SK-N-SH (cell line): ENCODE measurements at regions not wholly inside any gene's neighbourhood (a gene's known extent, or its start where the extent isn't known, plus 50 kb on each side); places are given as distances from the start of the nearest gene placed in this dataset.

Source experiments
- CTCF ChIA-PET: fragments of 300-600, 350-600 bp; formaldehyde crosslinking; extraction: SDS; loops from one replicate; lab custom pipeline; 2021; lab: Yijun Ruan, JAX
- POLR2A ChIA-PET: fragments of 350-600 bp; sonication (Branson Sonifier 250); formaldehyde crosslinking; extraction: SDS; loops from one replicate; lab custom pipeline; 2020; ENCODE audit warnings: antibody characterized with exemption, inconsistent platforms; lab: Yijun Ruan, JAX
- DNase-seq: peaks from one replicate; pipeline ENCODE4 v3.0.0; 2012
- H2AFZ ChIP-seq: fragments of 200-600 bp; sonication (generic); 2 replicates; pipeline ENCODE4 v1.8.1; 2016; ENCODE audit warnings: antibody characterized with exemption, mild to moderate bottlenecking, low read depth
- H3F3A ChIP-seq: fragments of 200-600 bp; sonication (generic); replicated peaks from 2 replicates; pipeline ENCODE3; 2016; ENCODE audit warnings: antibody characterized with exemption, mild to moderate bottlenecking; ENCODE audit not compliant: insufficient read depth
- H3K27ac ChIP-seq, 2 experiments: fragments of 200-500 bp in 1 of 2; fragments of 200-600 bp in 1 of 2; sonication (Bioruptor generic) in 1 of 2; sonication (generic), shearing (Covaris generic) in 1 of 2; 2 replicates each; pipeline versions ENCODE4 v1.5.1 to v1.6.1; 2014 to 2016; ENCODE audit warnings: low read depth in 2 of 2, inconsistent platforms in 1 of 2, low read length in 1 of 2, mild to moderate bottlenecking in 1 of 2, mixed read lengths in 1 of 2
- H3K27me3 ChIP-seq: fragments of 200-600 bp; sonication (generic), shearing (Covaris generic); 2 replicates; pipeline ENCODE4 v1.6.1; 2016; ENCODE audit warnings: mixed run types; ENCODE audit not compliant: insufficient read depth
- H3K36me3 ChIP-seq, 2 experiments: fragments of 200-500 bp in 1 of 2; fragments of 200-600 bp in 1 of 2; sonication (Bioruptor generic) in 1 of 2; sonication (generic) in 1 of 2; replicated peaks in 1 of 2; 2 replicates each; pipeline versions ENCODE3 to v1.5.1; 2014 to 2016; ENCODE audit warnings: low read length in 1 of 2, mild to moderate bottlenecking in 1 of 2; ENCODE audit not compliant: insufficient read depth in 2 of 2, control insufficient read depth in 1 of 2
- H3K4me1 ChIP-seq, 2 experiments: fragments of 200-500 bp in 1 of 2; fragments of 200-600 bp in 1 of 2; sonication (Bioruptor generic) in 1 of 2; sonication (generic), shearing (Covaris generic) in 1 of 2; 2 replicates each; pipeline versions ENCODE4 v1.5.1 to v1.6.1; 2014 to 2016; ENCODE audit warnings: low read depth in 1 of 2, low read length in 1 of 2, mixed run types in 1 of 2; ENCODE audit not compliant: insufficient read depth in 2 of 2, control insufficient read depth in 1 of 2
- H3K4me2 ChIP-seq: fragments of 200-600 bp; sonication (generic), shearing (Covaris generic); 2 replicates; pipeline ENCODE4 v1.6.1; 2017; ENCODE audit warnings: mixed run types
- H3K4me3 ChIP-seq, 2 experiments: fragments of 200-500 bp in 1 of 2; fragments of 200-600 bp in 1 of 2; sonication (Bioruptor generic) in 1 of 2; sonication (generic), shearing (Covaris generic) in 1 of 2; 2 replicates each; pipeline versions ENCODE4 v1.5.1 to v1.8.1; 2014 to 2016; ENCODE audit warnings: low read depth in 2 of 2, inconsistent platforms in 1 of 2, low read length in 1 of 2, mild to moderate bottlenecking in 1 of 2, mixed read lengths in 1 of 2, moderate library complexity in 1 of 2
- H3K79me2 ChIP-seq: fragments of 200-600 bp; sonication (generic); 2 replicates; pipeline ENCODE4 v1.8.1; 2017; ENCODE audit warnings: mild to moderate bottlenecking; ENCODE audit not compliant: insufficient read depth
- H3K9ac ChIP-seq: fragments of 200-600 bp; sonication (generic); 2 replicates; pipeline ENCODE4 v1.6.1; 2017; ENCODE audit warnings: mixed run types
- H3K9me2 ChIP-seq: fragments of 200-600 bp; sonication (generic); 2 replicates; pipeline ENCODE4 v1.6.1; 2017; ENCODE audit warnings: mixed run types
- H3K9me3 ChIP-seq: fragments of 200-600 bp; sonication (generic); 2 replicates; pipeline ENCODE4 v1.6.1; 2017; ENCODE audit warnings: mixed run types, mild to moderate bottlenecking, moderate library complexity
- H4K20me1 ChIP-seq: fragments of 200-600 bp; sonication (generic); 2 replicates; pipeline ENCODE4 v1.6.1; 2017; ENCODE audit warnings: mild to moderate bottlenecking, mixed run types; ENCODE audit not compliant: insufficient read depth
- CTCF ChIP-seq: fragments of 200-600 bp; sonication (generic); IDR thresholded peaks from 2 replicates; pipeline ENCODE4 v1.6.1; 2017; ENCODE audit warnings: antibody characterized with exemption, mild to moderate bottlenecking, moderate library complexity
- ELF1 ChIP-seq: IDR thresholded peaks from 2 replicates; pipeline ENCODE4 v1.4.0; 2012
- EP300 ChIP-seq, 2 experiments: IDR thresholded peaks; 2 replicates each; pipeline versions ENCODE4 v1.4.0 to v1.6.1; 2012; ENCODE audit warnings: borderline replicate concordance in 1 of 2, low read depth in 1 of 2, low read length in 1 of 2
- FOXJ3 ChIP-seq: sonication (generic); formaldehyde crosslinking; IDR thresholded peaks from 2 replicates; pipeline ENCODE4 v1.5.1; 2020; ENCODE audit warnings: mild to moderate bottlenecking, missing genetic modification reagents
- FOXM1 ChIP-seq: IDR thresholded peaks from 2 replicates; pipeline ENCODE4 v1.4.0; 2012; ENCODE audit warnings: low read depth, mild to moderate bottlenecking
- GABPA ChIP-seq: IDR thresholded peaks from 2 replicates; pipeline ENCODE4 v1.4.0; 2012; ENCODE audit warnings: low read depth, mild to moderate bottlenecking
- GATA2 ChIP-seq: sonication (generic); formaldehyde crosslinking; IDR thresholded peaks from 2 replicates; pipeline ENCODE4 v1.5.0; 2020; ENCODE audit warnings: mild to moderate bottlenecking, missing genetic modification reagents
- IRF3 ChIP-seq: fragments of 150-350 bp; IDR thresholded peaks from 2 replicates; pipeline ENCODE4 v1.6.1; 2016; ENCODE audit warnings: mild to moderate bottlenecking, low read depth, low read length
- MAX ChIP-seq: IDR thresholded peaks from 2 replicates; pipeline ENCODE4 v1.4.0; 2012; ENCODE audit warnings: low read depth
- MEF2A ChIP-seq: IDR thresholded peaks from 2 replicates; pipeline ENCODE4 v1.4.0; 2012; ENCODE audit warnings: low read depth, borderline replicate concordance
- MXI1 ChIP-seq: IDR thresholded peaks from 2 replicates; pipeline ENCODE4 v1.6.1; 2012; ENCODE audit warnings: mild to moderate bottlenecking, low read depth, low read length, improper control_type of control experiment
- NFIC ChIP-seq: IDR thresholded peaks from 2 replicates; pipeline ENCODE4 v1.4.0; 2012; ENCODE audit warnings: borderline replicate concordance
- NRF1 ChIP-seq: IDR thresholded peaks from 2 replicates; pipeline ENCODE4 v1.6.1; 2012; ENCODE audit warnings: low read depth, mild to moderate bottlenecking, low read length
- PBX3 ChIP-seq: IDR thresholded peaks from 2 replicates; pipeline ENCODE4; 2012
- POLR2AphosphoS5 ChIP-seq: IDR thresholded peaks from 2 replicates; pipeline ENCODE4 v1.6.1; 2012; ENCODE audit warnings: low read depth, low read length
- RAD21 ChIP-seq: IDR thresholded peaks from 2 replicates; pipeline ENCODE4 v1.6.1; 2012; ENCODE audit warnings: mild to moderate bottlenecking, low read length
- RCOR1 ChIP-seq: fragments of 150-350 bp; IDR thresholded peaks from 2 replicates; pipeline ENCODE4 v1.6.1; 2017; ENCODE audit warnings: antibody characterized with exemption, low read length
- SIN3A ChIP-seq: IDR thresholded peaks from 2 replicates; pipeline ENCODE4 v1.6.1; 2012; ENCODE audit warnings: low read depth, mild to moderate bottlenecking, low read length, moderate library complexity, borderline replicate concordance
- SMC3 ChIP-seq: IDR thresholded peaks from 2 replicates; pipeline ENCODE4 v1.6.1; 2012; ENCODE audit warnings: low read depth, low read length, improper control_type of control experiment
- TCF12 ChIP-seq: IDR thresholded peaks from 2 replicates; pipeline ENCODE4 v1.4.0; 2012
- USF2 ChIP-seq: fragments of 150-350 bp; IDR thresholded peaks from 2 replicates; pipeline ENCODE4 v1.6.1; 2017; ENCODE audit warnings: antibody characterized with exemption, low read length, low read depth, borderline replicate concordance
- YY1 ChIP-seq: IDR thresholded peaks from 2 replicates; pipeline ENCODE4 v1.4.0; 2012; ENCODE audit warnings: low read depth, mild to moderate bottlenecking
- ZBTB33 ChIP-seq: IDR thresholded peaks from 2 replicates; pipeline ENCODE4 v1.4.0; 2012; ENCODE audit warnings: low read depth, borderline replicate concordance
- WGBS: methylation state at CpG from one replicate; pipeline ENCODE4 v1.1.6; 2017; ENCODE audit warnings: low lambda C conversion rate; 5-methylcytosine and 5-hydroxymethylcytosine counted together

GRCh38 chr2:145729481-145729880 is 1209.6 kb upstream of the ZEB2 start:
- POLR2A ChIA-PET = no interaction called here
- no peaks in the 10 kb centered on the region for H3K79me2 ChIP-seq
- no peaks in the 10 kb centered on the region for H3K9me2 ChIP-seq
- no peak overlapping the region for H3K4me3 ChIP-seq
- TF ChIP-seq SMC3 (no peak), SIN3A (no peak), NRF1 (no peak), FOXJ3 (CRISPR knock-in tag) (no peak), IRF3 (no peak), ELF1 (no peak), NFIC (no peak), PBX3 (no peak), POLR2AphosphoS5 (no peak)
- TF ChIP-seq, all 33 proteins: peak for 0
- H3K4me2 ChIP-seq = no peak overlapping the region
- 73% methylated on average over 5 of the region's 5 CpGs for WGBS
- no peak overlapping the region for H2AFZ ChIP-seq
- no peak overlapping the region for H3K27ac ChIP-seq
- H3K4me1 ChIP-seq = no peaks in the 10 kb centered on the region
- H3K9me3 ChIP-seq = no peaks in the 10 kb centered on the region
- H3F3A ChIP-seq = no peaks in the 10 kb centered on the region
- no peaks in the 10 kb centered on the region for H3K27me3 ChIP-seq
- no peaks in the 10 kb centered on the region for H4K20me1 ChIP-seq
- CTCF ChIA-PET = interaction anchor here (1.0 kb wide), 1 partner anchor 431 kb away, joined by 3 read pairs; no protein-coding TSS in a partner anchor
- H3K36me3 ChIP-seq = no peaks in the 10 kb centered on the region
- H3K9ac ChIP-seq = no peak overlapping the region
- no peak for DNase-seq

GRCh38 chr2:145728511-145728910 is 1208.6 kb upstream of the ZEB2 start:
- WGBS = 65% methylated on average over 1 of the region's 1 CpG
- POLR2A ChIA-PET = no interaction called here
- Histone ChIP-seq H3K4me1 (no peaks in the 10 kb centered on the region), H3K9ac (no peak overlapping the region), H4K20me1 (no peaks in the 10 kb centered on the region), H3K4me3 (no peak overlapping the region), H3K9me3 (no peaks in the 10 kb centered on the region), H3K27me3 (no peaks in the 10 kb centered on the region), H3K36me3 (no peaks in the 10 kb centered on the region), H3K27ac (no peak overlapping the region), H2AFZ (no peak overlapping the region), H3F3A (no peaks in the 10 kb centered on the region), H3K79me2 (no peaks in the 10 kb centered on the region), H3K9me2 (no peaks in the 10 kb centered on the region), H3K4me2 (no peak overlapping the region)
- no peak for DNase-seq
- CTCF ChIA-PET = no interaction called here
- TF ChIP-seq FOXM1 (no peak), RAD21 (no peak), MAX (no peak), YY1 (no peak), EP300 (IDR thresholded peaks at IDR 0.05; ENCODE audit: borderline replicate concordance in 1 of 2, low read depth in 1 of 2, low read length in 1 of 2) (no peak), GABPA (no peak), MXI1 (no peak), GATA2 (no peak), USF2 (no peak), MEF2A (no peak), PBX3 (no peak), CTCF (no peak), TCF12 (no peak), RCOR1 (no peak), ZBTB33 (no peak)
